ENCODE measurements at regions not wholly inside any gene's neighbourhood (a gene's known extent, or its start where the extent isn't known, plus 50 kb on each side); places are given as distances from the start of the nearest gene placed in this dataset.

DNA sequence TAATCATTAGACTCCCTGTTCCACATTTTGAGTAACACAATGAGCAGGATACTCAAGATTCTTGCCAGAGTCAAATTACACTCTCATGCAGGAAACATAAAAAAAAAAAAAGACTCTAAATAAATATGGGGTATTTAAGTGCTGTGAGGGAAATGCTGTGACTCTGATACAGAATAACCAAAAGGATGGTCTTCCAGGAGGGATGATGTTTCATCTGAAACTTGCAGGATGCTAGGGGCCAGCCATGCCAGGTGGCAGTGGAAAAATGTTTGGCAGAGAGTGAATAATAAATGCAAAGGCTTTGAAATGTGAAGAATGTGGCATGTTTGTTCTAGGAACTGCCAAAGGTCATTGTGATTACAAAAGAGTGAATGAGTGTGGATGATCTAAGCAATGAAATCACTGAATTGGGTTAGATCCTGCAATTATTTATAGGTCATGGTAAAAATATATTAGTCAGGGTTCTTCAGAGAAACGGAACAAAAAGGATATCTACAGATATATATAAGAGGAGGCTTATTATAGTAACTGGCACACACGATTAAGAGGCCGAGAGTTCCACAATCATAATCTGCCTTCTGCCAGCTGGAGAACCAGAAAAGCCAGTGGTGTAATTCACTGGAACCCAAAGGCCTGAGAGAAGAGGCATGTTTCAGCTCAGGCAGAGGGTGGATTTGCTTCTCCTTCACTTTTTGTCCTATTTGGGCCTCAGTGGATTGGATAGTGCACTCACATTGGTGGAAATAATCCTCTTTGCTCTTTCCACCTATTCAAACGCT is 1832.8 kb upstream of the MIR17HG start:
- no peak overlapping the region for H3K27ac ChIP-seq
- TF ChIP-seq POLR2A (IDR thresholded peaks at IDR 0.05) (no peak), POLR2AphosphoS5 (IDR thresholded peaks at IDR 0.05) (no peak), CTCF (IDR thresholded peaks at IDR 0.05) (no peak), EP300 (IDR thresholded peaks at IDR 0.05; ENCODE audit: low read depth) (no peak)

GRCh38 chr13:89515948-89516347 is 1831.5 kb upstream of the MIR17HG start:
- TF ChIP-seq EP300 (IDR thresholded peaks at IDR 0.05; ENCODE audit: low read depth) = no peak
- TF ChIP-seq CTCF (IDR thresholded peaks at IDR 0.05) = no peak
- no peak for TF ChIP-seq POLR2A (IDR thresholded peaks at IDR 0.05)
- no peak for TF ChIP-seq POLR2AphosphoS5 (IDR thresholded peaks at IDR 0.05)
- DNase-seq = no peak
- Histone ChIP-seq H3K36me3 (no peaks in the 10 kb centered on the region), H3K9me3 (no peaks in the 10 kb centered on the region), H3K4me1 (no peaks in the 10 kb centered on the region), H3K27ac (no peak overlapping the region), H3K27me3 (no peaks in the 10 kb centered on the region), H3K4me3 (no peak overlapping the region)
- 80 to 87% methylated on average over 1 of the region's 1 CpG for WGBS, 2 donors (ENCODE audit: low coverage in 1 of 2)
- in situ Hi-C loops (cut with MboI; ENCODE audit: low pct_ligation_motif_present in 1 of 4, low pct_unique_long_range_greater_than_20kb in 1 of 4, low sequenced_read_pairs in 3 of 4) (no loop called here), intact Hi-C loops (cut with DNase I; ENCODE audit: low total_unique reads) (no loop called here)

More for the DNA sequence above, 1832.8 kb upstream of the MIR17HG start:
- Histone ChIP-seq H3K36me3 (no peaks in the 10 kb centered on the region), H3K9me3 (no peaks in the 10 kb centered on the region), H3K27me3 (no peaks in the 10 kb centered on the region), H3K4me3 (no peak overlapping the region), H3K4me1 (no peaks in the 10 kb centered on the region)
- in situ Hi-C loops (cut with MboI; ENCODE audit: low pct_ligation_motif_present in 1 of 4, low pct_unique_long_range_greater_than_20kb in 1 of 4, low sequenced_read_pairs in 3 of 4) = no loop called here
- DNase-seq = no peak
- intact Hi-C loops (cut with DNase I; ENCODE audit: low total_unique reads) = no loop called here
- WGBS, 2 donors (ENCODE audit: low coverage in 1 of 2) = 34 to 52% methylated on average over 4 of the region's 4 CpGs

DNA sequence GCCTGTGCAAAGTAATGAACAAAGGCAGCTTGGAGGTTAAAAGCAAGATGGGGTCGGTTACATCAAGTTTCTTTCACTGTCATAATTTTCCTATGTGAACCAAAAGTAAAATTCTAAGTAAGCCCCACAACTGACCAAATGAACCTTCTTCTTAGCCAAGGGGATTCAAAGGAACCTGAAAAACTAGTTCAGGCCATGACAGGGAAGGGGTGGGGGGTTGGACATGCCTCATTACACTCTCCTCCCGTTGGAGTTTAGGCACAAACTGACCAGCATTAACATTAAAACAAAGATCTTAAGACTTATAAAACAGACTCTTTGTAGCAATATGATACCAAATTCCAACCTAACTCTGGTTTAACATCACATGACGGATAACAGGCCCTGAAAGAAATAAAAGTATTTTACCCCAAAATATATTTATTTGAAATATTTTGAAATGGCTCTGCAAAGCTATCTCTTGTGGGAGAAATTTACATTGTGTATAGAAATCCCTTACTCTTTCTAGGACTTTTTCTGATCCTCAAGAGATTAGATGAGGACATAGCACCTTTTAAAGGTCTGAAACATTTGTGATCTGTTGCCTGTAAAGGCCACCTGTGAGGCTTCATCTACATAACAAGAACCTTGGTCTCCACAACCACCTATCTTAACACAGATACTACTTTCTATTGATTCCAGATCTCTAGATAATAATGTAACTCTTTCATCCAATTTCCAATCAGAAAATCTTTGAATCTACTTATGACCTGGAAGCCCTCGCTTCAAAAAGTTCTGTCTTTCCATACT is 1829.0 kb upstream of the MIR17HG start:
- no peaks in the 10 kb centered on the region for H3K36me3 ChIP-seq
- WGBS, 2 donors (ENCODE audit: low coverage in 1 of 2) = 63 to 76% methylated on average over 4 of the region's 4 CpGs

More for the DNA sequence above, 1829.0 kb upstream of the MIR17HG start:
- Histone ChIP-seq H3K4me1 (no peaks in the 10 kb centered on the region), H3K27me3 (no peaks in the 10 kb centered on the region), H3K4me3 (no peak overlapping the region), H3K9me3 (no peaks in the 10 kb centered on the region), H3K27ac (no peak overlapping the region)
- DNase-seq = no peak
- in situ Hi-C loops (cut with MboI; ENCODE audit: low pct_ligation_motif_present in 1 of 4, low pct_unique_long_range_greater_than_20kb in 1 of 4, low sequenced_read_pairs in 3 of 4) = no loop called here
- intact Hi-C loops (cut with DNase I; ENCODE audit: low total_unique reads) = no loop called here
- no peak for TF ChIP-seq CTCF (IDR thresholded peaks at IDR 0.05)
- TF ChIP-seq POLR2AphosphoS5 (IDR thresholded peaks at IDR 0.05) = no peak
- no peak for TF ChIP-seq EP300 (IDR thresholded peaks at IDR 0.05; ENCODE audit: low read depth)
- no peak for TF ChIP-seq POLR2A (IDR thresholded peaks at IDR 0.05)
